GM13977 (cell line): ENCODE measurements at regions not wholly inside any gene's neighbourhood (a gene's known extent, or its start where the extent isn't known, plus 50 kb on each side); places are given as distances from the start of the nearest gene placed in this dataset.

Experiments
- DNase-seq: peaks from one replicate; pipeline ENCODE4 v3.0.0; 2012; ENCODE audit warnings: low spot score
- in situ Hi-C: fragments of 300-500 bp; cut with MboI; formaldehyde crosslinking; loops from one replicate; pipeline ENCODE4 v1.12.0; 2022; ENCODE audit warnings: low sequenced_read_pairs, low pct_unique_long_range_greater_than_20kb, mixed read lengths, inconsistent platforms; ENCODE audit not compliant: unreplicated experiment
- TF ChIP-seq, protein P1 (sequence below): IDR thresholded peaks from 2 replicates; pipeline ENCODE4 v1.5.1; 2012; ENCODE audit warnings: mild to moderate bottlenecking, control low read depth; ENCODE audit not compliant: insufficient read depth; ENCODE audit errors: extremely low read depth, missing control alignments

GRCh38 chr21:32108566-32108965, 170.3 kb downstream of the MIS18A start:
- TF ChIP-seq, protein P1, sequence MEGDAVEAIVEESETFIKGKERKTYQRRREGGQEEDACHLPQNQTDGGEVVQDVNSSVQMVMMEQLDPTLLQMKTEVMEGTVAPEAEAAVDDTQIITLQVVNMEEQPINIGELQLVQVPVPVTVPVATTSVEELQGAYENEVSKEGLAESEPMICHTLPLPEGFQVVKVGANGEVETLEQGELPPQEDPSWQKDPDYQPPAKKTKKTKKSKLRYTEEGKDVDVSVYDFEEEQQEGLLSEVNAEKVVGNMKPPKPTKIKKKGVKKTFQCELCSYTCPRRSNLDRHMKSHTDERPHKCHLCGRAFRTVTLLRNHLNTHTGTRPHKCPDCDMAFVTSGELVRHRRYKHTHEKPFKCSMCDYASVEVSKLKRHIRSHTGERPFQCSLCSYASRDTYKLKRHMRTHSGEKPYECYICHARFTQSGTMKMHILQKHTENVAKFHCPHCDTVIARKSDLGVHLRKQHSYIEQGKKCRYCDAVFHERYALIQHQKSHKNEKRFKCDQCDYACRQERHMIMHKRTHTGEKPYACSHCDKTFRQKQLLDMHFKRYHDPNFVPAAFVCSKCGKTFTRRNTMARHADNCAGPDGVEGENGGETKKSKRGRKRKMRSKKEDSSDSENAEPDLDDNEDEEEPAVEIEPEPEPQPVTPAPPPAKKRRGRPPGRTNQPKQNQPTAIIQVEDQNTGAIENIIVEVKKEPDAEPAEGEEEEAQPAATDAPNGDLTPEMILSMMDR: no peak
- DNase-seq: no peak
- in situ Hi-C loops: no loop called here

DNA sequence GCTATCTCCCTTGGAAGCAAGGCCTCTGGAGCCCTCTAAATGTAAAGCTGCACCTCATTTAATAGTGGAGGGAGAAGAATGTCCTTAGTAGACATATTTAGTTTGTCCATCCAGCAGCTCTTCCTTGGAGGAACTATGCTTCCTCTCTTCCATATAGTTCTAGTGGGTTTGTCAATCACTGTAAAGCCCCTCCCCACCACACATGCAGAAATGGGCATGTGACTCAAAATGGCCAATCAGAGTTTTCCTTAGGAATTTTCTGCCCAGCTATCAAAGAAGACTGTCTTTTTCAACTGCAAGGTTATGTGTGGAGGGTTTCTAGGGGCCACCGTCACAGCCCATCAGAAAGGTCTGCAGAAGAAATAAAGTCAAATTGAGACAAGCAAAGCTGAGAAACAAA, 175.5 kb downstream of the MIS18A start:
- DNase-seq: no peak
- in situ Hi-C loops: no loop called here
- TF ChIP-seq, protein P1: no peak

- in situ Hi-C loops: no loop called here
- no peak for DNase-seq
- TF ChIP-seq, protein P1: no peak
These were observed 176.4 kb downstream of the MIS18A start for GRCh38 chr21:32102426-32102825.

GRCh38 chr21:32101277-32101676, 177.6 kb downstream of the MIS18A start:
- in situ Hi-C loops: no loop called here
- DNase-seq: no peak
- TF ChIP-seq, protein P1: no peak

- DNase-seq: no peak
- TF ChIP-seq, protein P1: no peak
- in situ Hi-C loops: no loop called here
These were observed 178.4 kb downstream of the MIS18A start for GRCh38 chr21:32100423-32100822.

DNA sequence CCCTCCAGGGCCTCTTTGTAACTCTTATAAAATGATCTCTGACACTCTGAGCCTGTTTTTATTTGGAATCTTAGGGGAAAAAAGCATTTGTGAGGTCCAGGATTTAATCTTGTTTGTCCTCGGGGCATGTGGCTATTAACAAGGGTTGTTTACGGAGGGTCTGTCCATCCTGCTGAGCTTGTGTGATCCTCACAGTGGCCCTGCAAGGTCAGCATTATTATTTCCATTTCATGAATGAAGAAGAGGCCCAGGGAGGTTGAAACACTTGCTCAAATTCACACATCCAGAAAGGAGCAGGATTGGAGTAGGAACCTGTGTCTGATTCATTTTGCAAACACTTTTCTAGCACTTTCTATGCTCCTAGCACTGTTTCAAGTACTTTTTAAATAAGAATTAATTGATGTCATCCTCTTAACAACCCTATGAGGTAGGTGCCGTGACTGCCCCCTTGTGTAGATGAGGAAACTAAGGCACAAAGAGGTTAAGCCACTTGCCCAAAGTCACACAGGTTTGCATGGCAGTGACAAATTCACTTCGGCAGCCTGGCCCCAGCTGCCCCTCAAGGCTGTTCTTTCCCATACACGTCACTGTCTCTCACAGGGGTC, 178.9 kb downstream of the MIS18A start:
- no peak for DNase-seq
- TF ChIP-seq, protein P1: no peak

DNA sequence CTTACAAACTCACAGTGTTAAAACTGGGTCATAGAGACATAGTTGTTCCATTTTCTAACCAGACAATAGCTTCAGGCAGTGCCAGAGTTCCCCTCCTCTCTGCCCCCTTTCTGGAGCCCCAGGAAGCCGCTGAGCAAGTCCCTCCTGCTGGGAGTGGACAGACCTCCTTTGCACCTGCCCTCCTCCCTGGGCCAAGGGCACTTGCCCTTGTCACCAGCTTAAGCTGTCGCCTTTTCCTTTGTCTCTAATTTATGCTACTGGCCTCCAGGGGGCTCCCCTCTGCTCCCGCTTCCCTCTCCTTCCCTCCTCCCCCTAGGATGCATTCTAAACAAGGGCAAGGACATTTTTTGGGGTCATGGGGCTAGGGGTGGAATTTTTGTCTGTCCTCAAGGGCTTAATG, 182.4 kb downstream of the MIS18A start:
- TF ChIP-seq, protein P1: peak; percentile 18
- DNase-seq: no peak
- in situ Hi-C loops: no loop called here

More for the DNA sequence above, 178.9 kb downstream of the MIS18A start:
- in situ Hi-C loops: no loop called here
